ENCODE measurements at regions not wholly inside any gene's neighbourhood (a gene's known extent, or its start where the extent isn't known, plus 50 kb on each side); places are given as distances from the start of the nearest gene placed in this dataset.
A peak's percentile ranks its signal among the peaks of the same experiment; 100 is the strongest.
"Not testable (repeated sequence)": the region's sequence is repeated elsewhere in the genome, so short reads cannot be mapped to it uniquely, and the experiment has no call there.

DNA sequence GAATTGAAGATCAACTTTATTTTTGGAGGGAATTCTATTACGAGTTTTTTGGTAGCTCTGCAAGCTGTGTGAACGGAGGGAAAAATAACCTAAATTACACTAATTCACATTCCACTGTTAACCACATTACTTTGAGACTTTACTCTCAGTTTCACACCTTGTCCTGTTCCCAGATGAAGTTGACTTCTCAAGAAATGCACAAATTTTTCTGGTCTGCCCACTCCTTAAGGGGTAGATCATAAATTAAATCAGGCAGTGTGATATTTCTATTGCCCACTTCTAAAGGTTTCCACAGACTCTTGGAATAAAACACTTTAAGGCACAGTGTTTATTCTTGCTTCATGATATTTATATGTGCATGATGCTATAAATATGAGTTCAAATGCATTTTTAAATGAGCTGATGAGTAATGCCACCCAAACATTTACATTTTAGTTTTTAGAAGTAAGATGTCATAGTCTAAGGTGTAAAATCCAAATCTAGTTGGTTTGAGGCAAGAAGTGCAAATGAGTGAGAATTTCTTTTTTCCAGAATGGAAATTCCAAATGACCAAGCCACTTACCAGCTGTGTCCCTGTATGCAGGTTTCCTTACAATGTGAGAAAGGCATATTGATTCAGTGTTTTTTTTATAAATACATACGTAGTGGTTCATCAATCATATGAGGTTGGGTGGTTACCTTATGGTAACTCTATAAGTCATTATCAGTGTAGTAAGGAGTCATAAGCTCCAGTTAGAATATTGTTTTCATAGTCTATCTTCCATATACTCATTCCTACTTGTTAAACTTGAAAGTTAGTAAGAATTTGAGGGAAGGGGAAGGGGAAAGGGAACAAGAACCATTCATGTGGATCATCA is 437.7 kb upstream of the MEF2C start:
- in situ Hi-C loops (cut with HindIII; ENCODE audit: low sequenced_read_pairs), result no loop called here
- H3K4me3 ChIP-seq (ENCODE audit: low read depth, low read length), result no peak overlapping the region
- TF ChIP-seq, protein P1, sequence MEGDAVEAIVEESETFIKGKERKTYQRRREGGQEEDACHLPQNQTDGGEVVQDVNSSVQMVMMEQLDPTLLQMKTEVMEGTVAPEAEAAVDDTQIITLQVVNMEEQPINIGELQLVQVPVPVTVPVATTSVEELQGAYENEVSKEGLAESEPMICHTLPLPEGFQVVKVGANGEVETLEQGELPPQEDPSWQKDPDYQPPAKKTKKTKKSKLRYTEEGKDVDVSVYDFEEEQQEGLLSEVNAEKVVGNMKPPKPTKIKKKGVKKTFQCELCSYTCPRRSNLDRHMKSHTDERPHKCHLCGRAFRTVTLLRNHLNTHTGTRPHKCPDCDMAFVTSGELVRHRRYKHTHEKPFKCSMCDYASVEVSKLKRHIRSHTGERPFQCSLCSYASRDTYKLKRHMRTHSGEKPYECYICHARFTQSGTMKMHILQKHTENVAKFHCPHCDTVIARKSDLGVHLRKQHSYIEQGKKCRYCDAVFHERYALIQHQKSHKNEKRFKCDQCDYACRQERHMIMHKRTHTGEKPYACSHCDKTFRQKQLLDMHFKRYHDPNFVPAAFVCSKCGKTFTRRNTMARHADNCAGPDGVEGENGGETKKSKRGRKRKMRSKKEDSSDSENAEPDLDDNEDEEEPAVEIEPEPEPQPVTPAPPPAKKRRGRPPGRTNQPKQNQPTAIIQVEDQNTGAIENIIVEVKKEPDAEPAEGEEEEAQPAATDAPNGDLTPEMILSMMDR (IDR thresholded peaks at IDR 0.05; ENCODE audit: low read depth, low read length), result no peak
- no peak for DNase-seq (ENCODE audit: low read depth, low spot score)

DNA sequence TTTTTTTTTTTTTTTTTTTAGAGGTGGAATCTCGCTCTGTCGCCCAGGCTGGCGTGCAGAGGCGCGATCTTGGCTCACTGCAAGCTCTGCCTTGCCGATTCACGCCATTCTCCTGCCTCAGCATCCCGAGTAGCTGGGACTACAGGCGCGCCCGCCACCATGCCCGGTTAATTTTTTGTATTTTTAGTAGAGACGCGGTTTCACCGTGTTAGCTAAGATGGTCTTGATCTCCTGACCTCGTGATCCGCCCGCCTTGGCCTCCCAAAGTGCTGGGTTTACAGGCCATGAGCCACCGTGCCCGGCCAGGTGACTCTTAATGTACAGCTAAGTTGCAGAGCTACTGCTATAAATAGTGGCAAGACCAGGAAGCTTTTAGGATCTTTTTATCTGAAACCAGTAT is 434.9 kb upstream of the MEF2C start:
- in situ Hi-C loops (cut with HindIII; ENCODE audit: low sequenced_read_pairs); H3K4me3 ChIP-seq (ENCODE audit: low read depth, low read length); DNase-seq (ENCODE audit: low read depth, low spot score): not testable (repeated sequence)

DNA sequence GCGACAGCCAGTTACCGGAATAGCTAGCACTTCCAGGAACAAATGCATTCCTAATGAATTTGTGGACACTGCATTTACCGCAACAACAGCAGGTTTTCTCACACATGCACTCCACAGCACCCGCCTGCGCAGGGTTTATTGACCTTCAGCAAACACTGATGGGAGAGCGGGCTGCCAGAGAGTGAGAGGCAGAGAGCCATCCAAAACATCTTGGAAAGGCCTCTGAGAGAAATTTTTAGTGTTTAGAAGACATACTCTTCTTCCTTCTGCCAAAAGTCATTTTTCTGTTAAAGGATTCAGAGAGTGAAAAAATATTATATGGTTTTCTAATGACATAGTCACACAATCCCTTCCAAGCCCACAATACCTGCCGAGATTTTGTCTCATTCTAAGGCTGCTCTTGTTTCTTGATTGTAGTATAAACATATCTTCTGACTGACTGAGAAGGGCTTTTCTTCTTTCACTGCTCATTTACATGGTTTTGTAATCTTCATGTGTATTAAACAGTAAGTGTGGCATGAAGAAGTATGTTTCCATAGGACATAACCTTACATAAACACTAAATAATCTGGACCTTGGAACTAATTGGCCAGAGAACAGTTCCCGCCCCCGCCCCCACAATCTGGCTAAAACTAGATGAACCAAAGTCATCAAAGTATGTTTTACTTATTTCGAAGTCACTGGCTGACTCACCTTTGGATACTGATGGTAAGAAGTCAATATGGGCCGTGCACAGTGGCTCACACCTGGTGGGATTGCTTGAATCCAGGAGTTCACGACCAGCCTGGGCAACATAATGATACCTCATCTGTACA is 432.5 kb upstream of the MEF2C start:
- in situ Hi-C loops (cut with HindIII; ENCODE audit: low sequenced_read_pairs), result no loop called here
- TF ChIP-seq, protein P1 (IDR thresholded peaks at IDR 0.05; ENCODE audit: low read depth, low read length), result no peak
- peak; percentile 85 for DNase-seq (ENCODE audit: low read depth, low spot score)
- no peak overlapping the region for H3K4me3 ChIP-seq (ENCODE audit: low read depth, low read length)

DNA sequence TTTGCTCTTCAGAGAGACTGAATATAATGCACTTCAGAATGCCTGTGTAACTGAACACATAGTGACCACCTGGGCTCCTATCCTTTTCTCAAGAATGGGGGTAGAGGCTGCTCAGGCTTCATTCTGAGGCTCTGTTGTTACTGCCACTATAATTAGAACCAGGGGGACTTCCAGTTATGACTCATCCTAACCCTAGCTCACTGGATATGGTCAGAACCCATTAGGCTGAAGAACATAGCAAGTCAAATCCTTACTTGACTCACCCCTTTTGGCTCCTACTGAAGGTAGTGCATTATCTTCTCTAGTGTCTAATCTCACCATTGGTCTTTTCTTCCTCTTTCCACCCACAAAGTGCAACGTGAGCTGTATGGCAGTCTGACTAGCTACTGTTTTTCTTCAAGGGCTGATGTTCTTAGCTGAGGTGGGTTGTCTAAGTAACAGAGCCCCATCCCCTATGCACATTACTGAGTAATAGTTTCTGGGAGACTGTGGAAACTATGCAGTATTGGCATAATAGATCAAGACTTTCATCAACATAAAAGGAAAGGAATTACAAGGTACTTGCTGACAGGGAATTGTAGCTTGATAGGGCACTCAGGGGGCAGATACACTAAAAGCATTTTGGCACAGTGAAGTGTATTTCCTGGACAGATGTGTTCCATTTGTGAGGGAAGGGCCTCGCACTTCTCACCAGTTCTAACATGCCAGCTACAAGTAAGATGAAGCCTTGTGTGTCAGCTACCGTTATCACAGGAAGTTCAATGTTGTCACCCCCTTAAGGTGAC is 431.0 kb upstream of the MEF2C start:
- no peak overlapping the region for H3K4me3 ChIP-seq (ENCODE audit: low read depth, low read length)
- DNase-seq (ENCODE audit: low read depth, low spot score), result peak; percentile 94
- TF ChIP-seq, protein P1 (IDR thresholded peaks at IDR 0.05; ENCODE audit: low read depth, low read length), result no peak
- in situ Hi-C loops (cut with HindIII; ENCODE audit: low sequenced_read_pairs), result no loop called here

DNA sequence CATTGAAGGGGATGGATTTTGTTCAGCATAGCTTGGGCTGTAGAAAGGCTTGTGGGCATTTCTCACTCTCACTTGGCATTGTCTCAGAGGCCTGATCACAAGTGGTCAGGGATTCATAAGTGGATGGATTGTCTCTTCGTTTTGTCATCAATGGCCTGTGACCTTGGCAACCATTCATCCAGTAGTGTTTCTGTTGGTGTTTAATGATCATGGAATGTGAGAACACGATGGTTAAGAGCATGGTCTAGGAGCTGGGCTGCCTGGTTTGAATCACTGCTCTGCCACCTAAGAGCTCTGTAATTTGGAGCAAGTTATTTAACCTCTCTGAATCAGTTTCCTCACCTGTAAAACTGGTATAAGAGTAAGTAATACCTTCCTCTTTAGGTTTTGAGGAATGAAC is 430.1 kb upstream of the MEF2C start:
- peak; percentile 84 for DNase-seq (ENCODE audit: low read depth, low spot score)
- H3K4me3 ChIP-seq (ENCODE audit: low read depth, low read length), result no peak overlapping the region
- TF ChIP-seq, protein P1 (IDR thresholded peaks at IDR 0.05; ENCODE audit: low read depth, low read length), result no peak
- in situ Hi-C loops (cut with HindIII; ENCODE audit: low sequenced_read_pairs), result no loop called here

DNA sequence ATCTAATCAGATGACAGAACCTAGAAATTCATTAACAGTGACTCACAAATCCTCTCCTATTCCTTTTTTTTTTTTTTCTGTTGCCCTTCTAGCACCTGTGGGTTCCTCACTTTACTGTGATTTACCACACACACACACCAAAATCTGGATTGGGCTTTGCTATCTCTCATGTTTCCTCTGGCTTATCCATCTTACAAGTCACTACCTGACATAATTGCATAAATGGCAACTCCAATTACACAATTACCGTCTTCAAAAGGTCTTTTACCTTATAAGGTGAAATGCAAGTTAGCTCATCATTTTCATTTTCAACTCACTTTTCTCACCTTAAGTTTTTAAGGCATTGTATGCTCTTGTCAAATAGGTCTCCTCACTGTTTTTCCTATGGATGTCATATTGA is 426.3 kb upstream of the MEF2C start:
- no peak overlapping the region for H3K4me3 ChIP-seq (ENCODE audit: low read depth, low read length)
- in situ Hi-C loops (cut with HindIII; ENCODE audit: low sequenced_read_pairs), result no loop called here
- DNase-seq (ENCODE audit: low read depth, low spot score), result no peak
- TF ChIP-seq, protein P1 (IDR thresholded peaks at IDR 0.05; ENCODE audit: low read depth, low read length), result no peak
